Astrocyte (in vitro differentiated cells and primary cell): ENCODE measurements at regions not wholly inside any gene's neighbourhood (a gene's known extent, or its start where the extent isn't known, plus 50 kb on each side); places are given as distances from the start of the nearest gene placed in this dataset.

ENCODE experiments used
- EZH2 ChIP-seq: IDR thresholded peaks from 2 replicates; pipeline ENCODE4 v1.6.1; 2012; ENCODE audit warnings: mild to moderate bottlenecking, low read length, inconsistent platforms; ENCODE audit not compliant: insufficient read depth
- TF ChIP-seq, protein P1 (sequence below): IDR thresholded peaks from 2 replicates; pipeline ENCODE4 v1.5.1; 2011; ENCODE audit warnings: low read depth, mild to moderate bottlenecking, inconsistent platforms, low read length, moderate library complexity; ENCODE audit not compliant: insufficient read depth

DNA sequence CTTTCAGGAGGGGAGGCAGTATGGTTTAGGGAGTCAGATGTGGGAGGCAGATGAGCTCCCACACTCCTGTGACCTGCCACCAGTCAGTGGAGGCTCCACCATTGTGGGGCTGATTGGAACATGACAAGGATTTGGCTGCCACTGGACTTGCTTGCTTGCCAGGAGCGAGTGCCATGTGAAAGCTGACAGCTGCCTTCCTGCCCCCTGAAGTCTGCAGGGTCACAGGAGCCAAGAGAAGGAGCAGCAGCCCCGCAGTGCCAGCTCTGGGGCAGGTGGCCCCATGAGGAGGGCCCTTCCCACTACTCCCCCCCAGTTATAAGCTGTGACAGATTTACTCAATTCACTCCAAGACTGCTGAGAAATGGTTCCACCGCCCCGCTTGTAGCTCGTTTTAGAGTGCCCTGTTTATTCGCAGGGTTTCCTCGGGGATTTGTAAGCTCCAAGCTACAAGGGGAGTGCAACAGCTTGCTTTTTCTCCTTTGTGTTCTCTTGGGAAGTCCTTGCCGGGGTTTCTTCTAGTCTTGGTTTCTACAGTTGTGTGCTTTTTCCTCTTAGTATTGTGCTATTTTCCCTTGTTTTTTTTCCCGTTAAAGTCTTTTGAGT lies 414.3 kb downstream of the MEIS1 start:
- TF ChIP-seq, protein P1, sequence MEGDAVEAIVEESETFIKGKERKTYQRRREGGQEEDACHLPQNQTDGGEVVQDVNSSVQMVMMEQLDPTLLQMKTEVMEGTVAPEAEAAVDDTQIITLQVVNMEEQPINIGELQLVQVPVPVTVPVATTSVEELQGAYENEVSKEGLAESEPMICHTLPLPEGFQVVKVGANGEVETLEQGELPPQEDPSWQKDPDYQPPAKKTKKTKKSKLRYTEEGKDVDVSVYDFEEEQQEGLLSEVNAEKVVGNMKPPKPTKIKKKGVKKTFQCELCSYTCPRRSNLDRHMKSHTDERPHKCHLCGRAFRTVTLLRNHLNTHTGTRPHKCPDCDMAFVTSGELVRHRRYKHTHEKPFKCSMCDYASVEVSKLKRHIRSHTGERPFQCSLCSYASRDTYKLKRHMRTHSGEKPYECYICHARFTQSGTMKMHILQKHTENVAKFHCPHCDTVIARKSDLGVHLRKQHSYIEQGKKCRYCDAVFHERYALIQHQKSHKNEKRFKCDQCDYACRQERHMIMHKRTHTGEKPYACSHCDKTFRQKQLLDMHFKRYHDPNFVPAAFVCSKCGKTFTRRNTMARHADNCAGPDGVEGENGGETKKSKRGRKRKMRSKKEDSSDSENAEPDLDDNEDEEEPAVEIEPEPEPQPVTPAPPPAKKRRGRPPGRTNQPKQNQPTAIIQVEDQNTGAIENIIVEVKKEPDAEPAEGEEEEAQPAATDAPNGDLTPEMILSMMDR, result no peak
- no peak for TF ChIP-seq EZH2
